ENCODE measurements at regions not wholly inside any gene's neighbourhood (a gene's known extent, or its start where the extent isn't known, plus 50 kb on each side); places are given as distances from the start of the nearest gene placed in this dataset.

DNA sequence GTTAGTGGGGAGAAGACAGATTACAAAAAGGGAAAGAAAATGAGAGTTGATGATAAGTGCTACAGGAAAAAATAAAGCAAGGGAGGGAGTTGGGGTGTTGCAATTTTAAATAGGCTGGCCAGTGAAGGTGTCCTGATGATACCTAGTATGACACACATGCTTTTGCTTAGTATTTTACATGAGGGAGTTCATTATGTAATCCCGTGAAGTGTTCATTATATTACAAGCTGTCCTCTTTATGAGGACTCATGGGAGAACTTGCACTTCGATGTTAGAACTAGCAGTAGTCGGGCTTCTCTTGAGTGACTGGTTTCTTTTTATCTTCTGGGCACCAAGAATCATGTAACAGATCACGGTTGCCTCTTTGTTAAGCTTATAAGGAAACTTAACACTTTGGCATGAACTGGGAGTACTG lies 102.3 kb upstream of the MTPN start:
- no peak for DNase-seq (ENCODE audit: low read depth)
- TF ChIP-seq, protein P1, sequence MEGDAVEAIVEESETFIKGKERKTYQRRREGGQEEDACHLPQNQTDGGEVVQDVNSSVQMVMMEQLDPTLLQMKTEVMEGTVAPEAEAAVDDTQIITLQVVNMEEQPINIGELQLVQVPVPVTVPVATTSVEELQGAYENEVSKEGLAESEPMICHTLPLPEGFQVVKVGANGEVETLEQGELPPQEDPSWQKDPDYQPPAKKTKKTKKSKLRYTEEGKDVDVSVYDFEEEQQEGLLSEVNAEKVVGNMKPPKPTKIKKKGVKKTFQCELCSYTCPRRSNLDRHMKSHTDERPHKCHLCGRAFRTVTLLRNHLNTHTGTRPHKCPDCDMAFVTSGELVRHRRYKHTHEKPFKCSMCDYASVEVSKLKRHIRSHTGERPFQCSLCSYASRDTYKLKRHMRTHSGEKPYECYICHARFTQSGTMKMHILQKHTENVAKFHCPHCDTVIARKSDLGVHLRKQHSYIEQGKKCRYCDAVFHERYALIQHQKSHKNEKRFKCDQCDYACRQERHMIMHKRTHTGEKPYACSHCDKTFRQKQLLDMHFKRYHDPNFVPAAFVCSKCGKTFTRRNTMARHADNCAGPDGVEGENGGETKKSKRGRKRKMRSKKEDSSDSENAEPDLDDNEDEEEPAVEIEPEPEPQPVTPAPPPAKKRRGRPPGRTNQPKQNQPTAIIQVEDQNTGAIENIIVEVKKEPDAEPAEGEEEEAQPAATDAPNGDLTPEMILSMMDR (IDR thresholded peaks at IDR 0.05; ENCODE audit: insufficient read depth, low read length), result no peak
- H3K4me3 ChIP-seq (ENCODE audit: low read depth, low read length), result no peak overlapping the region

- no peak for DNase-seq (ENCODE audit: low read depth)
- no peak overlapping the region for H3K4me3 ChIP-seq (ENCODE audit: low read depth, low read length)
- TF ChIP-seq, protein P1 (IDR thresholded peaks at IDR 0.05; ENCODE audit: insufficient read depth, low read length), result no peak
Measured at GRCh38 chr7:136079066-136079465, 101.9 kb upstream of the MTPN start.

GRCh38 chr7:136078630-136079029 lies 101.5 kb upstream of the MTPN start:
- TF ChIP-seq, protein P1 (IDR thresholded peaks at IDR 0.05; ENCODE audit: insufficient read depth, low read length), result no peak
- DNase-seq (ENCODE audit: low read depth), result no peak
- no peak overlapping the region for H3K4me3 ChIP-seq (ENCODE audit: low read depth, low read length)

- DNase-seq (ENCODE audit: low read depth), result no peak
- TF ChIP-seq, protein P1 (IDR thresholded peaks at IDR 0.05; ENCODE audit: insufficient read depth, low read length), result no peak
- H3K4me3 ChIP-seq (ENCODE audit: low read depth, low read length), result no peak overlapping the region
Measured at GRCh38 chr7:136076954-136077353, 99.8 kb upstream of the MTPN start.

DNA sequence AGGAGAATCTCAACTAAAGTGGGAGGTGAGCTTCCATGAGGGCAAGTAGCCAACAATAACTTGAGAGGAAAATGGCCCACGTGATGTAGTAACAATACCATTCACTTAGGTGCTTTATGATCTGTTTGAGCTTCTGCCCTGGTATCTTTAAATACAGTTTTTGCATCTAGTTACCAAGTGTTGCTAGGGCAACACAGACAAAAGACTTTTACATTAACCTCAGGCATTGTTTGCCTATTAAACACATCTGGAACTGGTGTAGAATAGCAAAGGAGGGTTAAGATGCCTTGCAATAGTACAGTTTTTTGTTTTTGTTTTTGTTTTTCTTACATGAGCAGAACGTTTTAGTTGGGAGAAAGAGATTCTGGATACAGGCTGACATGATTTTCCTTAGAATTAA lies 97.7 kb upstream of the MTPN start:
- H3K4me3 ChIP-seq (ENCODE audit: low read depth, low read length), result no peak overlapping the region
- TF ChIP-seq, protein P1 (IDR thresholded peaks at IDR 0.05; ENCODE audit: insufficient read depth, low read length), result no peak
- no peak for DNase-seq (ENCODE audit: low read depth)

DNA sequence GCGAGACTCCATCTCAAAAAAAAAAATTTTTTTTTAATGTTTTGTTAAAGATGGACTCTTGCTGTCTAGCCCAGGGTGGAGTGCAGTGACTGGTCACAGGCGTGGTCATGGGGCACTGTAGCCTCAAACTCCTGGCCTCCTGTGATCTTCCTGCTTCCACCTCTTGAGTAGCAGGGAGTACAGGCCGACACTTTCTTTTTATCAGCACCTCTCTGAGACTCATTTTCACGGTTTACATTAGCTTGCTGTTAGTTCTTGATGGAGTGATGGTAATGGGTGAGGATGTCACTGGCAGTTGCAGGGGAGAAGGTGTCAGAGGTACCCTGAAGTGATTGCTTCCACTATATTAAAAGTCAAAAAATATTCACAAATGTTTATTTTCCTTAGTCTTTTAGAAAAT lies 95.3 kb upstream of the MTPN start:
- DNase-seq (ENCODE audit: low read depth), result no peak
- no peak overlapping the region for H3K4me3 ChIP-seq (ENCODE audit: low read depth, low read length)
- TF ChIP-seq, protein P1 (IDR thresholded peaks at IDR 0.05; ENCODE audit: insufficient read depth, low read length), result no peak

DNA sequence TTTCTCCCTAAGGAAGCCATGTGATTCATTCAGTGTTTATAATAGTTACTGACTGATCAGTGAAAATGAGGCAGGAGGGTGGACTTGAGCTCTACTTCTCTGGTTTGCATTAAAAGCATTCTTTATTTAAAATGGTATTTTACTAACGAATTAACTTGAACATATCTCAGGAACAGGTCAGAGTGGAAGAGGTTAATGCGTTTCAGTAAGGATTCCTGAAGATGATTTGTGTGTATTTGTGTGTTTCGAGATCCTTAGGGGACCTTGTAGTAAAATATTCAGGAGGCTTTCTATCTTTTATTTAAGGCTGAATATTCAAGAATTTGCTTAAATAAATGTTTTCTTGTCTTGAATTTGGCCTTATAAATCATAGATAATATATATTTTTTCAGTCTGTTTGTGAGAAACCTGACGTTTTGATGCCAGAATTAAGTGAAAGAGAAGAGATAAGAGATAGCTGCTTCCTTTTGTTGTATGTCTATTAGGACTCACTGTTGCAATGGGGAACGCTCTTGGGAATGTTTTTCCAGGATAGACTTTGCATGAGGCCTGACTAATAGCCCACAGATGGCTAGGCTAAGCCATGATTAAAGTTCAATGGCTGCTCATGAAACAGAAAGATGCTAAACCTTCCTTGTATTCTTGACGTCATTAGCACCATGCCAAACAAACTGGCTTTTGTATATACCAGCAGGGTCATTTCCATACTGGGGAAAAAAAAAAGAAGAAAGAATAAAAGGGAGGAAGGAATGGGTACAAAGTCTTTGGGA lies 93.8 kb upstream of the MTPN start:
- TF ChIP-seq, protein P1 (IDR thresholded peaks at IDR 0.05; ENCODE audit: insufficient read depth, low read length), result no peak
- no peak for DNase-seq (ENCODE audit: low read depth)
- no peak overlapping the region for H3K4me3 ChIP-seq (ENCODE audit: low read depth, low read length)

Measured in fibroblast of the aortic adventitia (primary cell).